HFFc6 (cell line): ENCODE measurements at regions not wholly inside any gene's neighbourhood (a gene's known extent, or its start where the extent isn't known, plus 50 kb on each side); places are given as distances from the start of the nearest gene placed in this dataset.

Experiments used
- DNase-seq: peaks from one replicate; pipeline ENCODE4 v3.0.0-alpha.2; 2018
- H3K27ac Mint-ChIP-seq: 2 replicates; pipeline ENCODE4 v1.8.0; 2020; ENCODE audit warnings: mild to moderate bottlenecking, mixed read lengths
- H3K27me3 Mint-ChIP-seq: 2 replicates; pipeline ENCODE4 v1.8.0; 2021; ENCODE audit warnings: mild to moderate bottlenecking, moderate library complexity, mixed read lengths; ENCODE audit not compliant: insufficient read depth
- H3K36me3 Mint-ChIP-seq: 2 replicates; pipeline ENCODE4 v1.8.0; 2021; ENCODE audit warnings: low read depth, mixed read lengths
- H3K4me1 Mint-ChIP-seq: 2 replicates; pipeline ENCODE4 v1.8.0; 2020; ENCODE audit warnings: low read depth, mixed read lengths
- H3K4me3 Mint-ChIP-seq: 2 replicates; pipeline ENCODE4 v1.8.0; 2020; ENCODE audit warnings: mild to moderate bottlenecking, moderate library complexity, mixed read lengths
- H3K9me3 Mint-ChIP-seq: 2 replicates; pipeline ENCODE4 v1.8.0; 2020; ENCODE audit warnings: mild to moderate bottlenecking, mixed read lengths
- TF ChIP-seq, protein P1 (sequence below): fragments of 200-600 bp; sonication (generic); IDR thresholded peaks from 2 replicates; pipeline ENCODE4 v1.5.0; 2021; ENCODE audit warnings: antibody characterized with exemption, mild to moderate bottlenecking

DNA sequence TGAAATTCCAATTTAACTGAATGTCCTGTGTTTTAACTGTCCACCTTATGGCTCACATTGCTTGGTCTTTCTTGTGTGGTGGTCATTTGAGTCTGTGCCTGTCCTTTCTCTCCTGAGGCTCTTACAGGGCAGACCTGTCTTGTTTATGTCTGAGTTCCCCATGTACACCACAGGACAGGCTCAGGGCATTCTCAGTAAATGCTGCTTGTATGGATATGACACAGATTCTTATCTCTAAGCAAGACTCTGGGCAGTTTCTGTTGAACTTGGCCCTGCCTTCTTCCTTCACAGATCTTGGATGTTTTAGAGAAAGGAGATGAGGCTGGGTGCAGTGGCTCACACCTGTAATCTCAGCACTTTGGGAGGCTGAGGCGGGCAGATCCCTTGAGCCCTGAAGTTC lies 159.1 kb upstream of the CSF3R start:
- no peak for DNase-seq
- H3K9me3 Mint-ChIP-seq: no peaks in the 10 kb centered on the region; the same call in 1 of the 2 replicates
- TF ChIP-seq, protein P1, sequence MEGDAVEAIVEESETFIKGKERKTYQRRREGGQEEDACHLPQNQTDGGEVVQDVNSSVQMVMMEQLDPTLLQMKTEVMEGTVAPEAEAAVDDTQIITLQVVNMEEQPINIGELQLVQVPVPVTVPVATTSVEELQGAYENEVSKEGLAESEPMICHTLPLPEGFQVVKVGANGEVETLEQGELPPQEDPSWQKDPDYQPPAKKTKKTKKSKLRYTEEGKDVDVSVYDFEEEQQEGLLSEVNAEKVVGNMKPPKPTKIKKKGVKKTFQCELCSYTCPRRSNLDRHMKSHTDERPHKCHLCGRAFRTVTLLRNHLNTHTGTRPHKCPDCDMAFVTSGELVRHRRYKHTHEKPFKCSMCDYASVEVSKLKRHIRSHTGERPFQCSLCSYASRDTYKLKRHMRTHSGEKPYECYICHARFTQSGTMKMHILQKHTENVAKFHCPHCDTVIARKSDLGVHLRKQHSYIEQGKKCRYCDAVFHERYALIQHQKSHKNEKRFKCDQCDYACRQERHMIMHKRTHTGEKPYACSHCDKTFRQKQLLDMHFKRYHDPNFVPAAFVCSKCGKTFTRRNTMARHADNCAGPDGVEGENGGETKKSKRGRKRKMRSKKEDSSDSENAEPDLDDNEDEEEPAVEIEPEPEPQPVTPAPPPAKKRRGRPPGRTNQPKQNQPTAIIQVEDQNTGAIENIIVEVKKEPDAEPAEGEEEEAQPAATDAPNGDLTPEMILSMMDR: no peak
- H3K4me1 Mint-ChIP-seq: no peaks in the 10 kb centered on the region
- no peaks in the 10 kb centered on the region for H3K36me3 Mint-ChIP-seq
- H3K4me3 Mint-ChIP-seq: no peak overlapping the region
- H3K27ac Mint-ChIP-seq: no peak overlapping the region
- H3K27me3 Mint-ChIP-seq: peaks cover 4% of the 10 kb centered on the region

DNA sequence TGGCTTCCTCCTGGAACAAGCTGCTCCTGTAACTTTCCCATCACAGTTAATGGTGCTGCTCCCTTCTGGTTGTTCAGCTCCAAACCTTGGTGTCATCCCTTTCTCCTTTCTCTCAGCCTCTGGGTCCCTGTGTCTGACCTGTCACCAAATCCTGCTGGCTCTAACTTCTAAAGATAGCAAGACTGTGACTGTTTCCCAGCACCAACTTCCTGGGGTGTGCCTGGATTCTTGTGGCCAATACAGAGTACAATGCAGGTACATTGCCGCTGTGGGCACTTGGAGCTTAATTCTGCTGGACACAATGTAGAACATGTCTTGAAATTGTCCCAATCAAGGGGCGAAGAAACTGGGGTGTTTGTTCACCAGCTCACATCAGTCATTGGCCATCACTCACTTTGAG lies 156.7 kb upstream of the CSF3R start:
- Mint-ChIP-seq H3K4me3 (no peak overlapping the region), H3K4me1 (no peaks in the 10 kb centered on the region), H3K27ac (no peak overlapping the region), H3K27me3 (peaks cover 3% of the 10 kb centered on the region), H3K9me3 (no peaks in the 10 kb centered on the region), H3K36me3 (no peaks in the 10 kb centered on the region)
- no peak for DNase-seq
- TF ChIP-seq, protein P1: no peak

DNA sequence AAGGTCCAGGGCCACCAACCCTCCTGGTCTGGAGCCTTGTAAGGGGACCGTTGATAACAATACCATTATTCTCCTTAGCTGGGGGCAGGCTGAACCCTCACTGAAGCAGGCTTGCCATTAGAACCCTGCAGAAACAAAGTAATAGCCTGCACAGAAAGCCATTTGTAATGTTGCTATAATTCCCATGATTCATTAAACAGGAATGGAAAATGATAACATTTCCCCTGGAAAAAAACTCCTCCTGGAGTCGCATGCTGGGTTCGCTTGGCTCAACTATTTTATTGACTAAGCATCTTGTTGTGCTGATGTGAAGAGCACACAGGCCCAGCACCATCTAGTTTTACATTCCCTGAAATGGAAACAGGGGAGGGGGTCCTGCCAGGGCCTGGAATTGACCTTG lies 155.6 kb upstream of the CSF3R start:
- TF ChIP-seq, protein P1: no peak
- Mint-ChIP-seq H3K36me3 (no peaks in the 10 kb centered on the region), H3K27ac (no peak overlapping the region), H3K4me3 (no peak overlapping the region), H3K9me3 (no peaks in the 10 kb centered on the region), H3K27me3 (peaks cover 3% of the 10 kb centered on the region), H3K4me1 (no peaks in the 10 kb centered on the region)
- DNase-seq: peak; percentile 14

DNA sequence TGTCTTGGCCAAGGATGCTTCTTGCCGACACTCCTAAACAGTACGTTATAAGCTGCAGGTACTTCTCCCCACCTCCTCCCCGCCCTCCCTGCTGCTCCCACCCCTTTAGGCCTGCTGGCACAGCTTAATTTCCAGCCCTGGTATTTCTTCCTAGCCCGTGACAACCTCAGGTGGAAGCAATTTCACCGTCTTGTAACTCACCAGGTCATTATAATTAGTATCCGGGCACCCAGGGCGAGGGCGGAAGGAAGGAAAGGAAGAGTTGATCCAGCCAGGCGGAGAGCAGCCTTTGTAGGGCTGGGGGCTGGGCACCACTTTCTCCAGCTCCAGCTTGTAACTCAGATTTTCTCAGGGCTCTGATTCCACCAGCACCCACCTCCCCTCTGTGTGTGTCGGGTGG lies 153.5 kb upstream of the CSF3R start:
- TF ChIP-seq, protein P1: no peak
- Mint-ChIP-seq H3K36me3 (no peaks in the 10 kb centered on the region), H3K27me3 (peaks cover 3% of the 10 kb centered on the region), H3K4me3 (no peak overlapping the region), H3K27ac (no peak overlapping the region), H3K4me1 (no peaks in the 10 kb centered on the region), H3K9me3 (no peaks in the 10 kb centered on the region; the same call in 1 of the 2 replicates)
- DNase-seq: no peak

DNA sequence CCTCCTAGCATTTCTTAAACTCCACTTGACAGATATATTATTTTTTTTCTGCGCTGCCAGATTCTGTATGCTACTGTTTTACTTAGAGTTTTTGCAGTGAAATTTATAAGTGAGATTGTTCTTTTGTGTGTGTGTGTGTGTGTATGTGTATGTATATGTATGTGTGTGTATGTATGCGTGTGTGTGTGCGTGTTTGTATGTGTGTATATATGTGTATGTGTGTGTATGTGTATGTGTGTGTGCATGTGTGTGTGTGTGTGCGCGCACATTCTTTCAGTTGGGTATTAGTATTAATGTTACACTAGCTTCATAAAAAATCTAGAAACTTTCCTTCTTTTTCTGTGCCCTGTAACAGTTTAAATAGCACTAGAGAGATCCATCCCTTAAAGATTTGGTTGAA lies 152.6 kb upstream of the CSF3R start:
- H3K36me3 Mint-ChIP-seq: no peaks in the 10 kb centered on the region
- no peak overlapping the region for H3K4me3 Mint-ChIP-seq
- no peaks in the 10 kb centered on the region; the same call in 1 of the 2 replicates for H3K9me3 Mint-ChIP-seq
- H3K4me1 Mint-ChIP-seq: no peaks in the 10 kb centered on the region
- DNase-seq: no peak
- no peak overlapping the region for H3K27ac Mint-ChIP-seq
- TF ChIP-seq, protein P1: no peak
- peaks cover 4% of the 10 kb centered on the region for H3K27me3 Mint-ChIP-seq

DNA sequence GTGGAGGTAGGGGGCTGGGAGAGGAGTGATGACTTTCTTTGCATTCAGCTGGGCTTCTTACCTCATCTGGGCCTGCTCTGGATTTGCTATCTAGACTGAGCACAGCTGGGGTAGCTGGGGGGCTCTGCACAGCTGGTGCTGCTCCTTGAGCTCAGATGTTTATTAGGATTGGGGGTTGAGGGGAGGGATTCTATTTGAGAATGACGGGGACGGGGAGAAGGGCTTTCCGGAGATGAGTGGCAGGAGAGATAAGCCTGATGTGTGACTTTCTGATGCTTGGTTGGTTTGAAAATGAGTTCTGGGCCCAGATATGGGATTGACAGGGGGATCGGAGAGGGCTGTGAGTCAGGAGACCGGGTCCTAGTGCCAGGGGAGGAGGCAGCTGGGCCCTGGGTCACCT lies 146.1 kb upstream of the CSF3R start:
- H3K27me3 Mint-ChIP-seq: peaks cover 11% of the 10 kb centered on the region
- no peaks in the 10 kb centered on the region for H3K36me3 Mint-ChIP-seq
- TF ChIP-seq, protein P1: no peak

More for the DNA sequence above, 146.1 kb upstream of the CSF3R start:
- no peaks in the 10 kb centered on the region for H3K4me1 Mint-ChIP-seq
- no peak overlapping the region for H3K4me3 Mint-ChIP-seq
- no peak overlapping the region for H3K27ac Mint-ChIP-seq
- no peaks in the 10 kb centered on the region; the same call in 1 of the 2 replicates for H3K9me3 Mint-ChIP-seq
- DNase-seq: no peak
